Small intestine (tissue), 7 donors: ENCODE measurements at regions not wholly inside any gene's neighbourhood (a gene's known extent, or its start where the extent isn't known, plus 50 kb on each side); places are given as distances from the start of the nearest gene placed in this dataset.
A peak's percentile ranks its signal among the peaks of the same experiment; 100 is the strongest.

Experiments
- DNase-seq, 2 donors: peaks; one replicate each; pipeline versions ENCODE4 v3.0.0 to v3.0.0-alpha.2; 2013
- FAIRE-seq: peaks from 2 replicates; lab custom pipeline; 2012; peaks lifted over from hg19 to GRCh38; lab: Jason Lieb, UNC
- H3K27ac ChIP-seq, 3 donors: one replicate each; pipeline ENCODE4 v1.5.1; 2013; ENCODE audit warnings: low read length in 2 of 3, mild to moderate bottlenecking in 2 of 3, control low read depth in 1 of 3, inconsistent platforms in 1 of 3, low read depth in 1 of 3, moderate library complexity in 1 of 3
- H3K27me3 ChIP-seq, 3 donors: one replicate each; pipeline ENCODE4 v1.6.1; 2013; ENCODE audit warnings: low read length in 3 of 3, inconsistent platforms in 1 of 3; ENCODE audit not compliant: control insufficient read depth in 3 of 3, insufficient read depth in 3 of 3
- H3K36me3 ChIP-seq, 3 donors: one replicate each; pipeline ENCODE4 v1.6.1; 2013; ENCODE audit warnings: low read length in 3 of 3, inconsistent platforms in 1 of 3, low read depth in 1 of 3, mild to moderate bottlenecking in 1 of 3, moderate library complexity in 1 of 3; ENCODE audit not compliant: control insufficient read depth in 3 of 3, insufficient read depth in 2 of 3
- H3K4me1 ChIP-seq, 3 donors: one replicate each; pipeline ENCODE4 v1.6.1; 2013; ENCODE audit warnings: low read length in 2 of 3, inconsistent platforms in 1 of 3, low read depth in 1 of 3, mild to moderate bottlenecking in 1 of 3, moderate library complexity in 1 of 3; ENCODE audit not compliant: control insufficient read depth in 3 of 3, insufficient read depth in 2 of 3
- H3K4me3 ChIP-seq, 3 donors: one replicate each; pipeline ENCODE4 v1.5.1; 2013; ENCODE audit warnings: low read length in 3 of 3, control low read depth in 1 of 3, inconsistent platforms in 1 of 3, low read depth in 1 of 3, mild to moderate bottlenecking in 1 of 3, moderate library complexity in 1 of 3
- H3K9me3 ChIP-seq, 2 donors: one replicate each; pipeline ENCODE4 v1.6.1; 2013; ENCODE audit warnings: low read depth in 1 of 2, low read length in 1 of 2; ENCODE audit not compliant: control insufficient read depth in 2 of 2, insufficient read depth in 1 of 2
- WGBS, 3 donors: extraction: QIAGEN DNeasy Blood & Tissue Kit; methylation state at CpG; one replicate each; pipeline ENCODE4 v1.1.7; 2013; 5-methylcytosine and 5-hydroxymethylcytosine counted together
- donor health status: healthy with polysubstance abuse.
- donor health status: control.
- donor health status: control.
- donor health status: Bipolar disorder and iron deficiency.
- donor health status: healthy.

- no peaks in the 10 kb centered on the region for H3K36me3 ChIP-seq
- no peak overlapping the region for H3K27ac ChIP-seq
- H3K9me3 ChIP-seq: no peaks in the 10 kb centered on the region
- H3K4me1 ChIP-seq: peaks cover 0 to 25% (median 0%) of the 10 kb centered on the region in 3 donors
- WGBS, 3 donors: 84 to 91% (median 87%) methylated on average over 9 of the region's 9 CpGs
- FAIRE-seq (no peak), DNase-seq (no peak)
- H3K27me3 ChIP-seq: peaks cover 0 to 4% (median 0%) of the 10 kb centered on the region in 3 donors
- no peak overlapping the region for H3K4me3 ChIP-seq
Measured at GRCh38 chr2:129713337-129713736, 266.1 kb upstream of the RAB6C start.

GRCh38 chr2:129716781-129717559 is 262.5 kb upstream of the RAB6C start:
- Histone ChIP-seq H3K4me1 (peaks cover 0 to 15% (median 0%) of the 10 kb centered on the region in 3 donors), H3K36me3 (no peaks in the 10 kb centered on the region), H3K4me3 (no peak overlapping the region), H3K9me3 (no peaks in the 10 kb centered on the region), H3K27ac (peak overlapping the region in 1 of 3 donors; percentile 58), H3K27me3 (peaks cover 0 to 7% (median 0%) of the 10 kb centered on the region in 3 donors)
- FAIRE-seq: no peak
- 66 to 75% (median 72%) methylated on average over 12 of the region's 12 CpGs for WGBS, 3 donors
- DNase-seq: peak in 1 of 2 donors; percentile 41

- Histone ChIP-seq H3K4me1 (peaks cover 0 to 22% (median 0%) of the 10 kb centered on the region in 3 donors), H3K27ac (peak overlapping the region in 1 of 3 donors; percentile 58), H3K36me3 (no peaks in the 10 kb centered on the region), H3K27me3 (peaks cover 0 to 5% (median 0%) of the 10 kb centered on the region in 3 donors), H3K4me3 (no peak overlapping the region), H3K9me3 (no peaks in the 10 kb centered on the region)
- WGBS, 3 donors: 11 to 32% (median 17%) methylated on average over 11 of the region's 11 CpGs
- DNase-seq: peak; percentile 6 to 60
- FAIRE-seq: no peak
Measured at GRCh38 chr2:129717560-129718130, 261.8 kb upstream of the RAB6C start.

GRCh38 chr2:129719335-129719734 is 260.1 kb upstream of the RAB6C start:
- Histone ChIP-seq H3K27me3 (peaks cover 0 to 4% (median 0%) of the 10 kb centered on the region in 3 donors), H3K4me3 (no peak overlapping the region), H3K27ac (no peak overlapping the region), H3K36me3 (no peaks in the 10 kb centered on the region), H3K4me1 (peaks cover 0 to 32% (median 0%) of the 10 kb centered on the region in 3 donors), H3K9me3 (no peaks in the 10 kb centered on the region)
- DNase-seq: no peak
- no peak for FAIRE-seq
- WGBS, 3 donors: 67 to 77% (median 76%) methylated on average over 3 of the region's 3 CpGs

GRCh38 chr2:129720360-129720759 is 259.1 kb upstream of the RAB6C start:
- DNase-seq: no peak
- Histone ChIP-seq H3K27ac (no peak overlapping the region), H3K27me3 (peaks cover 0 to 4% (median 0%) of the 10 kb centered on the region in 3 donors), H3K36me3 (no peaks in the 10 kb centered on the region), H3K9me3 (no peaks in the 10 kb centered on the region), H3K4me1 (peaks cover 0 to 35% (median 0%) of the 10 kb centered on the region in 3 donors), H3K4me3 (no peak overlapping the region)
- FAIRE-seq: no peak
- 86 to 89% (median 86%) methylated on average over 6 of the region's 6 CpGs for WGBS, 3 donors

GRCh38 chr2:129720761-129721160 is 258.7 kb upstream of the RAB6C start:
- Histone ChIP-seq H3K4me3 (no peak overlapping the region), H3K4me1 (peaks cover 0 to 39% (median 0%) of the 10 kb centered on the region in 3 donors), H3K27ac (no peak overlapping the region), H3K9me3 (no peaks in the 10 kb centered on the region), H3K27me3 (peaks cover 0 to 4% (median 0%) of the 10 kb centered on the region in 3 donors), H3K36me3 (no peaks in the 10 kb centered on the region)
- FAIRE-seq: no peak
- DNase-seq: no peak
- WGBS, 3 donors: 82 to 84% (median 84%) methylated on average over 6 of the region's 6 CpGs

- WGBS, 3 donors: 70 to 83% (median 78%) methylated on average over 3 of the region's 3 CpGs
Measured at GRCh38 chr2:129721236-129721635, 258.2 kb upstream of the RAB6C start.

GRCh38 chr2:129721846-129722245 is 257.6 kb upstream of the RAB6C start:
- Histone ChIP-seq H3K4me3 (no peak overlapping the region), H3K27me3 (peaks cover 0 to 4% (median 0%) of the 10 kb centered on the region in 3 donors), H3K4me1 (peaks cover 0 to 38% (median 0%) of the 10 kb centered on the region in 3 donors), H3K36me3 (no peaks in the 10 kb centered on the region), H3K27ac (no peak overlapping the region), H3K9me3 (no peaks in the 10 kb centered on the region)
- WGBS, 3 donors: 53 to 58% (median 57%) methylated on average over 15 of the region's 15 CpGs
- DNase-seq (no peak), FAIRE-seq (no peak)

More at GRCh38 chr2:129721236-129721635, 258.2 kb upstream of the RAB6C start:
- Histone ChIP-seq H3K27me3 (peaks cover 0 to 4% (median 0%) of the 10 kb centered on the region in 3 donors), H3K4me1 (peaks cover 0 to 41% (median 0%) of the 10 kb centered on the region in 3 donors), H3K36me3 (no peaks in the 10 kb centered on the region), H3K4me3 (no peak overlapping the region), H3K27ac (no peak overlapping the region), H3K9me3 (no peaks in the 10 kb centered on the region)
- no peak for DNase-seq
- FAIRE-seq: no peak
